ENCODE measurements at regions not wholly inside any gene's neighbourhood (a gene's known extent, or its start where the extent isn't known, plus 50 kb on each side); places are given as distances from the start of the nearest gene placed in this dataset.

GRCh38 chr5:124895236-124895635 is 148.8 kb upstream of the ZNF608 start:
- DNase-seq (ENCODE audit: low read depth, low spot score) (no peak), ATAC-seq (no peak)
- no peak for TF ChIP-seq CTCF (IDR thresholded peaks at IDR 0.05)
- no peak for TF ChIP-seq SIN3A (IDR thresholded peaks at IDR 0.05; ENCODE audit: borderline replicate concordance, insufficient read depth, low read depth, low read length)
- no peak for TF ChIP-seq TCF7L2 (IDR thresholded peaks at IDR 0.05; ENCODE audit: low read depth, low read length)
- TF ChIP-seq REST (IDR thresholded peaks at IDR 0.05; ENCODE audit: insufficient read depth in 1 of 2, low read depth in 2 of 2, low read length in 1 of 2), result no peak
- TF ChIP-seq POLR2AphosphoS5 (IDR thresholded peaks at IDR 0.05; ENCODE audit: low read depth, low read length), result no peak
- no peak overlapping the region for H3K4me3 ChIP-seq (ENCODE audit: low read depth in 2 of 2, low read length in 2 of 2)
- no peaks in the 10 kb centered on the region for H3K9me3 ChIP-seq (ENCODE audit: control insufficient read depth, insufficient read depth, low read depth, low read length)
- no peaks in the 10 kb centered on the region for H3K36me3 ChIP-seq (ENCODE audit: control insufficient read depth, insufficient read depth, low read length)
- intact Hi-C loops (cut with micrococcal nuclease; ENCODE audit: unreplicated experiment) (no loop called here), in situ Hi-C loops (cut with HindIII; ENCODE audit: low pct_unique_long_range_greater_than_20kb, low sequenced_read_pairs) (no loop called here)
- BruUV-seq (replicated peaks), result no TSS peak
- POLR2A ChIA-PET, result no interaction called here
- no peaks in the 10 kb centered on the region for H3K4me1 ChIP-seq (ENCODE audit: control insufficient read depth, insufficient read depth, low read length)
- no peaks in the 10 kb centered on the region for H3K27me3 ChIP-seq (ENCODE audit: control insufficient read depth, insufficient read depth, low read length)
- CTCF ChIA-PET, result no interaction called here
- H3K27ac ChIP-seq (ENCODE audit: low read length), result peak overlapping the region; percentile 57

GRCh38 chr5:124901081-124901480 is 154.6 kb upstream of the ZNF608 start:
- POLR2A ChIA-PET, result no interaction called here
- DNase-seq (ENCODE audit: low read depth, low spot score) (no peak), ATAC-seq (no peak)
- intact Hi-C loops (cut with micrococcal nuclease; ENCODE audit: unreplicated experiment), result no loop called here
- no peaks in the 10 kb centered on the region for H3K27me3 ChIP-seq (ENCODE audit: control insufficient read depth, insufficient read depth, low read length)
- H3K36me3 ChIP-seq (ENCODE audit: control insufficient read depth, insufficient read depth, low read length), result no peaks in the 10 kb centered on the region
- H3K9me3 ChIP-seq (ENCODE audit: control insufficient read depth, insufficient read depth, low read depth, low read length), result no peaks in the 10 kb centered on the region
- H3K4me1 ChIP-seq (ENCODE audit: control insufficient read depth, insufficient read depth, low read length), result peaks cover 19% of the 10 kb centered on the region
- H3K27ac ChIP-seq (ENCODE audit: low read length), result peak overlapping the region; percentile 41; the same call in 1 of the 2 replicates
- TF ChIP-seq REST (IDR thresholded peaks at IDR 0.05; ENCODE audit: insufficient read depth in 1 of 2, low read depth in 2 of 2, low read length in 1 of 2), result no peak
- TF ChIP-seq CTCF (IDR thresholded peaks at IDR 0.05), result no peak
- in situ Hi-C loops (cut with HindIII; ENCODE audit: low pct_unique_long_range_greater_than_20kb, low sequenced_read_pairs), result no loop called here
- no peak overlapping the region for H3K4me3 ChIP-seq (ENCODE audit: low read depth in 2 of 2, low read length in 2 of 2)
- no TSS peak for BruUV-seq (replicated peaks)
- CTCF ChIA-PET, result no interaction called here
